A172 (cell line): ENCODE measurements at regions not wholly inside any gene's neighbourhood (a gene's known extent, or its start where the extent isn't known, plus 50 kb on each side); places are given as distances from the start of the nearest gene placed in this dataset.
"Not testable (repeated sequence)": the region's sequence is repeated elsewhere in the genome, so short reads cannot be mapped to it uniquely, and the experiment has no call there.

ENCODE experiments used
- DNase-seq: peaks from one replicate; pipeline ENCODE4 v3.0.0-alpha.2; 2015; ENCODE audit warnings: low spot score

DNA sequence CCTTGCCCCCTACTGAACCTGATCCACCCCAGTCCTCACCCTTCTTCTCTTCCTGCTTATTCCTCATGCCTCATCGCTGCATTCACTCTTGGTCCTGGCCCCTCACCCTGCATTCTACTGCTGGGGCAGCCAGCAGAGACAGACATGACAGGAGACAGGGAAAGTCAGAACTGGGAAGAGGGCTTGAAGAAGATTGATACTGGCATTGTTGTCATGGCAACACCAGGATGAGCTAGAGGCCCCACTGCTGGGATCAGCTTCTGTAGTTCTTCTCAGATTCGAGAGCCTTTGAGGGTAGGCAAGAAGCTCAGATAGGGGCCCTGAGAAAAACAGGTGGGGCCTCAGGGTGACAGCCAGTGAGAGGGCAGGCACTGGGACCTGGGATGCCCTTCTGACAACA is 264.3 kb downstream of the MIAT start:
- DNase-seq, result no peak

DNA sequence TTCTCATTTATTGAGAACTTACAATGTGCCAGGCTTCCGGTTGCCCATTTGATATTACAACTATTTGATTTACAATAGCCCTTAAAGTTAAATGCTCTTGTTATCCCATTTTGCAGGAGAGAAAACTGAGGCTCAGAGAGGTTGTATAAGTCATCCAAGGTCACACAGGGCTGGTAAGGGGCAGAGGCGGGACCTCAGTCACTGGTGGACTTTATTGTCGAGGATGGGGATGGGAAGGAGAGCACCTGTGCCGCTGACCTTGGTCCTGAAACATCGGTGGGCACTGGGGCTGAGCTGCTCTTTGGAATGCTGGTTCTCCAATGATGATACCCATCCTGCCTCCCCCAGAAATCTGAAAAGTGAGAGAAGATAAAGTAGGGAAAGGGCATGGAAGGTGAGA is 265.4 kb downstream of the MIAT start:
- peak; percentile 0 for DNase-seq

DNA sequence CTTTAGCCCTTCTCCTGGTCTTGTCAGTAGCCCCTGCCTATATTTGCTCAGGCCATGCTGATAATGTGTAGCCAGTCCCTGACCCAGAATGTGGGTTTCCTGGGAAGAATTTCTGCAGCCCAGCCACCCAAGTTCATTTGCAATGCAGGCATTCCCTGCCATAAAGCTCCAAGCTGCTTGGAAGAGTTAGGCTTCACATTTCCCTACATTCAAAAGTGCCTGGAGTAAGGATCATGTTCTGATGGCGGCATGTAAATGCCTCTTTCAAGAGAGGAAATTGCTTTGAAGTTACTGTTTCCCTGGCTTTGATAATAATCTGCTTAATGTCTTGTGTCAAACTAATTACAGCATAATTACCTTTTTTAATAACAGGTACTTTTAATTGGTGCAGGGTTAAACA is 266.1 kb downstream of the MIAT start:
- no peak for DNase-seq

DNA sequence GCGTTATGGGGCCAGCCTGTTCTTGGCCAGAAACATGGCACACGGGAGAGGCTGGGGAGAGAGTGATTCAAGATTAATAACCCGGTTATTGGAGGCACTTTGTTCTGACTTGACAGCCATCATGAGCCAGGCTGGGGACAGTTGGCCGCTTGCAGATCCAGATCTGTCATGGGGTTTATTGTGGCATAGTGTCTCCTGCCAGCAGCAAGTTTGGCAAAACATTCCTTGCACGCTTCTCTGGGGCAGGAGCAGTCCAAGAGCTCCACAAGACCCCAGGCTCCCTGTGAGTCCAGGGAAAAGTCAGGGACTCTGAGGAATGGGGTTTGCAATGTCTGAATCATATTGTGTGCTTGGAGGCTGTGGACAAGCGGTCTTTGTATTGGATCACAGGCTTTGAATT is 270.4 kb downstream of the MIAT start:
- no peak for DNase-seq

DNA sequence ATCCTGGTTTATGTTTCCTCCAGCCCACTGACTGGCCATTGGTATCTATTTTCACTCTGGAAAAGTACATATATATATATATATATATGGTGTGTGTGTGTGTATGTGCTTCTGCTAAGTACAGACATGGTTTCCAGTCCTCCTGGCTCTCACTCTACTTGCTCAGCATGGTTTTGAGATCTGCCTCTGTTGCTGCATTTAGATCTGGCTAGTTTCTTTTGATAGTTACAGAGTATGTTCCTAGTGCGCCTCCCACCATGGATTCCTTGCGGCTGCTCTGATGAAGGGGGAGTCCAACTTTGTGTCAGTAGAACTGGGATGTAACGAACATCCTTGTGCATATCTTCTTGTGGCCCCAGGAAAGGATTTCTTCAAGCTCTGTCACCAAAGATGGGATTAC is 274.1 kb downstream of the MIAT start:
- DNase-seq, result no peak

DNA sequence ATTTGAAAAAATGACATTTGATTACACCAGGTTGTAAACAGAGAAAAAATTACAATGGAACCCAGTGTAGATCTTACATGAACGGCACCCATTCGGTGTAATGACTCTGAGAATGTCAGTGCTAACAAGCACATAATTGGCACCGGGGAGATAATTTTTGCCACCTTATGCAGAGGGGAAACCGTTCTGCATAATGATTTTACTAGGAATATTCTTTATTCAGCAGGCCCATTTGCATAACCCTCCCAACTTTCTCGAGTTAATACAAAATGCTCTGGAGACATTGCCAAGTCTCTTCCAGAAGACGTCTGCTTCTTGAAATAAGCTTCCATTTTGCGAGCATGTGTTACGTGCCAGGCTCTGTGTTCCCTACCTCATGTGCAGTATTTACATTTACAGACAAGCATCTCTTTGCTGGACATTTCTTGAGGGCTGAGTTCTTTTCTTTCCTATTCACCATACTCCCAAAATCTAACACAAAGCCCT is 275.8 kb downstream of the MIAT start:
- no peak for DNase-seq

DNA sequence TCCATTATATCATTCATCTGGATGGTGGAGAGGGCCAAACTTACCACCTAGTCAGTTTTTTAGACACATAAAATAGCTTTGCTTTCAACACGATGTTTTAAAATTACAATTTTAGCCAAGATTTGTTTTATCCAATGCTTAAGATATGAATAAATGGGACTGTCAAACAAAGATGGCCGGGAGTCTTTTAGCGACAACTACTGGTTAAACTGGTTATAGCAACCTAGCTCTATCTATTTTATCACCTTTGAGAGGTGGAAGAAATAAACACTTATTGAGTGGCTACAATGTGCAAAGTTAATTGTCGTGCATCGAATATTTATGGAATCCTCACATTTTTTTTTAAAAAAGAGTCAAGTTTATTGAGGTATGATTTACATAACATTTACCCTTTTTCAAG is 279.8 kb downstream of the MIAT start:
- no peak for DNase-seq

DNA sequence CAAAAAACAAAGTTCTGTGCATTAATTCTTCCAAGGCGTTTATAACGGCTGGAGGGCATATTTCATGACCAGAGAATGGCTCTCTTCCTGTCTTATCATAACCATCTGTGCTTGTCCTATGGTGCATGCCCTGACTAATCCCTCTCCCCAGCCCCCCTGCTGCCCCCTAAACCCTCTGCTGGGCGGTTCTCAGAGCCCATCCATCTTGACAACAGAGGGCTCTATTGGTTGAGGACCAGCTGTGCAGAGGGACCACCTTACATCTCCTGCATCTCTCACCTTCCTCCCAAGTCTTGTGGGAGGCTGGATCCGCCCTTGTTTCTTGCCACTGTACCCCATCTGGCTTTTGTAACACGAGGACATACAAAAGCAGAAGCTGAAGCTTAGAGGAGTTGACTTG is 282.1 kb downstream of the MIAT start:
- no peak for DNase-seq

DNA sequence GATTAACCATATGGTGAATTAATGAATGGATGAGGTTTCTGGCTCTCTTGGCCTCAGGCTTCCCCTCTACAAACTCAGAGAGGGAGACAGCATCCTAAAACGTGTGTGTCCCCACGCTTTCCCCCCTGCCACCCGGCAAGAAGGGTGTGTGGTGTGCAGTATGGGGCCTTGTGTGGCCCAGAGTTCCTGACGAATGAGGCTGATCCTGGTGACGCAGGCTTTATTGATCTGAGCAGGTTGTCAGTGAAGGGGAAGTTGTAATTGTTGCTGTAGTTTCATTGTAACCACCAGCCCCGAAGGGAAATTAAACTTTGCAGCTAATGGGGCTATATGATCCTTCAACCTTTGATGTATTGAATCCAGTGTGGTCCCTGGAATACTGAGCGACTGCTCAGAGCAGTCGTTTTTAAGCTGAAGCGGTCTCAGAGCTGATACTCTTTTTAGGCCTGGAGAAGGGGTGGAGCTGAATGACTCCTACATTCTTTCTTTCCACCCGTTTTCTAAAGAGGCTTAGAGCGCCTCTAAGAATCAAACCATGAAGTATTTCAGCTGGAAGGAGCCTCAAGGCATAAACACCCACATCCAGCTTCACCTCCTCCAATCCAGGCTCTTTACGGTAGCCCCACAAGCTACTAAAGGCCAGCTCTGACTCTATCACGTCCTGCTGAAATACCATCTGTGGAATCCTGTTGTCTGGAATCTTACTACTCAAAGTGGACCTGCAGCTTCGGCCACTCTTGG is 284.7 kb downstream of the MIAT start:
- no peak for DNase-seq

DNA sequence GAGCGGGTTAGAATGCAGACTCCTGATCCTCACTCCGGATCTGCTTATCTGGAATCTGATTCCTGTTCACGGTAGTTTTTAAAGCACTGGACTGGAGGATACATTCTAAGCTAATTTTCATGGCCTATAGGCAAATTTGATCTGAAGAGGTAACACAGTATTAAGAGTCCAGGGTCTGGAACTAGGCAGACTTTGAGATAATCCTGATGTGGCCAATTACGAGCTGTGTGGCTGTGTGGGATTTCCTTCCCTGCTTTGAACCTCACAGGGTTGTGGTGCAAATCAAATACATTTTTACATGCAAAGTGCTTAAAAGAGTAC is 285.2 kb downstream of the MIAT start:
- DNase-seq, result no peak

DNA sequence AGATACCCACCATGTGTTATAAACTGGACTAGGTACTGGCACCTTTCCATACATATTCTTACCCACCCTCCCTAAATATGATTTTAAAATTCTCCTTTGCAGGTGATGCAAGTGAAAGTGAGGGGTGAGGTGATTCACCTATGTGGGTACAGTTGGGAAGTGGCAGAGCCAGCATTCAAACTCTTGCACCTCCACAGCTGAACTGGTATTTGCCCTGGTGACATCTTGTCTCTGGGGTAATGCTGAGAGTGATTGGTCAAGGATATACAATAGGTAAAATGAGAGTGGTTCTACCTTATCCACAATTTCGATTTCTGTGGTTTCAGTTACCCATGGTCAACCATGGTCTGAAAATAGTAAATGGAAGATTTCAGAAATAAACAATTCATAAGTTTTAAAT is 288.2 kb downstream of the MIAT start:
- no peak for DNase-seq

DNA sequence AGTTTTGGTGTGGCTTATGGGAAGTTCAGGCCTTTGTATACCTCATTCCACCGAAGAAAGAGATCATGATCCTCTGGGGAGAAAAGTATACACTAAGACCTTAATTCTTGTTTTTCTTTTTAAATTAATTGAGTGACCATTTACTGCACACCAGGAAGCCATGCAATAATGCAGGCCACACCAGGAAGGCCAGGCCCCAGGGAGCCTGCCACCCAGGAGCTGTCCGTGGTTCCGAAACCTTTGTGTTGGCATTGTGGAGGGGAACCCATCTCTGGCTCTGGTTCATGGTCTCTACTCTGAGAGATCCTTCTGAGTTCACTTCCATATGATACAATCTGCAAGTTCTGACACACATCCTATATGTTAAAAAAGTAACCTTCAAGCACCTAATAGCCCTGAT is 291.8 kb downstream of the MIAT start:
- DNase-seq, result peak; percentile 2

DNA sequence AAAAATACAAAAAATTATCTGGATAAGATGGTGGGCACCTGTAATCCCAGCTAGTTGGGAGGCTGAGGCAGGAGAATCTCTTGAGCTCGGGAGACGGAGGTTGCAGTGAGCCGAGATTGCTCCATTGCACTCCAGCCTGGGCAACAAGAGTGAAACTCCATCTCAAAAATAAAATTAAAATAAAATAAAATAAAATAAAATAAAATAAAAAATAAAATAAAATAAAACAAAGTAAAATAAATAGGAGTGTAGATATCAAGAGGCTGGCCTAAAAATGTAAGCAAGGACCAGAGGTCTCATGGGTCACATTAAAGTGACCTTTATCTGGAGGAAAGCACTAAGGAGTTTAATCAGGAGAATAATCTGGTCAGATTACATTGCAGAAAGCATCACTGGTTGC is 293.8 kb downstream of the MIAT start:
- DNase-seq, result not testable (repeated sequence)

DNA sequence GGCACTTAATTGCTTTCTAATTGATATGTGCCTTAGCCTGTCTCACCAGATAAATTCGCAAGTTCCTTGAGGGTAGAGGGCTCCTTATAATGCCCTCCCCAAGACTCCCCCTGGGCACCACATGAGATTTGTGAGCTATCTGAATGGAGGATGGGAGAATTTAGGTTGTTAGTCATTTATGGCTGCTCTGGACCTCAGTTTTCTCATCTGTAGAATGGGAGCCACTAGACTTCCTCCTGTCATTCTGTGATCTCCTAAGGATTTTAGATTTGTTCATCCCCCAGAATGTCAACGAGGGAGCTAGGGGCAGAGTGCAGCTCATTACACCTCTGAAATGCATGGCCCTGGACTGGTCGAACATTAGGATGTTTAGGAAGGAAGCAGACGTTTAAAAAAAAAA is 294.6 kb downstream of the MIAT start:
- DNase-seq, result no peak

DNA sequence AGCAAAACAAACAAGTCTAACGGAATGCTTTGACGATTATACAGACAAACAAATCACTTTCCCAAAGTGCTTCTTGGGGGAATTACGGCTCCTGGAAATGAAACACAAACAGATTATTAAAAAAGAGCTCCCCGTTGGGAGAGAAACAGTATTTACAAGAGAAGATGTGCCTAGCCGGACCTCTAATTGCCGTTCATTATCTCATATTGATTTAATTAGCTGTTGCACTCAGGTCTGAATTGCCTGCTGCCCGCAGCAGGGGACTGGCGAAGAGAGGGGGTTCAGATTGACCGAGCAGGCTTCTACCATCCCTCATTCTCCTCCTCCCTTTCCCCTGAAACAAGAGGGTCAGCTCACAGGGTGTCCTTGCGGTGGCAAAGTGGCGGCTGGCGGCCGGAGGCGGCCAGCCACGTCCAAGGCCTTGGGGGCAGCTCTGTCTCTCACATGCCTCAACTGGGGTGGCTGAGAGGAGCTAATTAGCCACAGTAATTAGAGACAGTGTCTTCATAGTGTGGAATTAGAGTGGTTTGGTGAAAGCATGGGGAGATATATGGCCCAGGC is 295.1 kb downstream of the MIAT start:
- no peak for DNase-seq

DNA sequence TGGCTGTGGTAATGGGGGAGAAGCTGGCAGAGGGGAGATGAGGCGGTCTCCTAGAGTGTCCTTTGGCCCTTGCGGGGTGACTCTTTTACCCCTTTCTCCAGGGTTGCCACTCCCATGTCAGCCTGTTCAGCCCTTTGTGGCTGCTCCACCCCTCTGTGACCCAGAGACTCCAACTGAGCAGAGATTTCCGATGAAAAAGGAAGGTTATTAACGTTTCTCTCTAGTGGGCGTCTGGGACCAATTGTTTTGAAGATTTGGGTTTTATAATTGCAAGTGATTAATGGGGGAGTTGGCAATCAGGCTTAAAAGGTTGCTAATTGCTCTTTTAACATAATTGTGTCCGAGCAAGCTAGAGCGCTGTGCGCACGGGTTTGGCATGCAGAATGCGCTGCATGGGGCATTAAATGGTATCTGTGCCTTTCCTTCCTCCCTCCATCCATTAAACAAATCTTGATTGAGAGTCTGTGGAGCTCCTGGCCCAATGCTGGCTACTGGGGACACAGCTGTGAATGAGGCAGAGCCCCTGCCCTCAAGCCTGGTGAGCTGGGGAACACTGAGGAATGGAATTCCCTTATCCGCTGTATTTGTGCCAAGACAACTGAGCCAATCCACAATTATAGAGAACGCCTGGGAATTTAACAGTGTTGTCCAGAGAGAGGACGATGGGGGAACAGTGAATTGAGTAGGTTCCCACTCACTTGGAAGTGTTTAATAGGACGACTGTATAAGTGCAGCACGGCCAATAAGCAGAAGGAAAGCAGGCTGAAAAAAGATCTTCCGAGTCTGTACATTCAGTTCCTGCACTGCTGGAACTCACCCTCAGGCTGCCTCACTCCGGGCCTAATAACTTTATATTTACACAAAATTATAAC is 295.9 kb downstream of the MIAT start:
- DNase-seq, result no peak

DNA sequence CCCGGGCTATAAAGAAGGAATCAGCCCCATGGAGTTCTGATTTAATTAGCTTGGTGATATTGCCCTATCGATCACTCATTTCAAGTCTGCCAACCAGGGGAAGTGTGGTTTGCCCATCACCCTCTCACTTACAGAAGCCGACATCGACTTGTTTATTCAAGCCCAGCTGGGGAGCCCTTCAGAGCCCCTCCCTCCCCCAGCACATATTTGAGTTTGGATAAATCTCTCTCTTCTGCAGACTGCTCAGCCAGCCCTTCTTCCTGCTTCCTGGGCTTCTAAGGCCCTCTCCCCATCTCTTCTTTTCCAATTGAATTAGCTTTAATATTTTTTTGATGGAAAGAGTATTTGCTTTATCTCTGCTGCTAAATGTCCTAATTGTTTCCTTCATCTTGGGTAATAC is 299.0 kb downstream of the MIAT start:
- no peak for DNase-seq

DNA sequence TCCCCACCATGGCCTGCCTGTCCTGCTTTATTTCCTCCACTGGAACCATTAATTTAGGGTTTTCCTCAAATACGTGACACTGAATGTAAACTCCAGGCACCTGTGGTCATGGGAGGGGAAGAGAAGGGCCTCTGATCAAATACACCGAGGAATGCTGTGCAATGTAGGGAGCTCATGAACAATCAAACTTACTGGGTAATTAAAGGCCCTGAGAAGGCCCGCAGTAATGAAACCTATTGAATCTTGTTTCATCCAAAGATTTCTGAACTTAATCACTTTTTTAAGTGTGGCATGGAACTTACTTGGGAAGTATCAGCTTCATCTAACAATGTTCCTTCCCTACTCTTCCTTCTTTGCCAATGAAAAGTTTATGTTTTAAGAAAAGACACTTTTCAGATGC is 299.8 kb downstream of the MIAT start:
- no peak for DNase-seq

DNA sequence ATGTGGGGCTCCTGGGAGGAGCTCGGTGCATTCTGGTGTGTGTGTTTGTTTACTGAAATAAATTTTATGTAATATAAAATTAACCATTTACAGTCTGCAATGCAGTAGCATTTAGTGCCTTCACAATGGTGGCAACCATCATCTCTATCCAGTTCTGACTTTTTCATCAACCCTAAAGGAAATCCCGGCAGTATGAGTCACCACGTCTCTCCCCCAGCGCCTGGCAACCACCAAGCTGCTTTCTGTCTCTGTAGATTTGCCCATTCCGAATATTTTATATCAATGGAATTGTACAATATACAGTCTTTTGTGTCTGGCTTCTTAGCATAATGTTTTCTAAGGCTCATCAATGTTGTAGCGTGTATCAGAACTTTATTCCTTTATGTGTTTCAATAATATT is 300.5 kb downstream of the MIAT start:
- DNase-seq, result no peak

DNA sequence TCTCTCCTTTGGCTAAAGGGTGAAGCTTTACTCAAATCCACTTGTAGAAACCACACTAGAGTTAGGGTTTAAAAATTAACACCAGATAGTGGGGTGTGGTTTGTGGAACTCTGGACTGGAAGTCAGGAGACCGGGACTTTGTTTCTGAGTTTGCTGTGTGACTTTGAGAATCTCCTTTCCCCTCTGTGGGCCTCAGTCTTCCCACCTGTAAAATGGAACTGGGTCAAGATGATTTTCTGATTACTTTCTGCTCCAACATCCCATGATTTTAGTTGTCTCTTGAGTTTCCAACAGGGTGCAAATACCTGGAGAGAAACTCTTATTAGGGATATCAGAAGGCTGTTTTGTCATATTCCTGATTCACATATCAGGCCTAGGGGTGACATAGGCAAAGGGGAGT is 301.0 kb downstream of the MIAT start:
- DNase-seq, result no peak

DNA sequence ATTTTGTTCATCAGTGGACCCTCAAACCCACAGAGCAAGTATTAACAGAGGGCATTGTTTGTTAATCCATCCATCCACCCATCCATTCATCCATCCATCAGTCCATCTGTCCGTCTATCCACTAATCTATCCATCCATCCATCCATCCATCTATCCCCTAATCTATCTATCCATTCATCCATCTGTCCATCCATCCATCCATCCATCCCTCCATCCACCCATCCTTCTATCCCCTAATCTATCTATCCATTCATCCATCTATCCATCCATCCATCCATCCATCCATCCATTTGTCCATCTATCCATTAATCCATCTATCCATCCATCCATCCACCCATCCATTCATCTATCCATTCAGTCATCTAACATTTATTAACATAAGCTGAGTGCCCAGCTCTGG is 307.3 kb downstream of the MIAT start:
- DNase-seq, result no peak

DNA sequence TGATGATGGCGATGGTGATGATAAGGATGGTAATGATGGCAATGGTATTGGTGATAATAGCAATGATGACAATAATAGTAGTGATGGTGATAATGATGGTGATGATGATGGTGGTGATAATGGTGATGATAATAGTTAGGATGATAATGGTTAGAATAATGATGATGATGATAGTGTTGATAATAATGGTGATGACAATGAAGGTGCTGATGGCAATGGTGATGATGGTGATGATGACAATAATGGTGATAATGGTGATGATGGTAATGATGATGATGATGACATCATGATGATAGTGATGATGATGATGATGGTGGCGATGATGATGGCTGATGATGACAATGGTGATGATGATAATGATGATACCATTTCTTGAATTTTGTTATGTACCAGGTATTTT is 309.9 kb downstream of the MIAT start:
- DNase-seq, result no peak

DNA sequence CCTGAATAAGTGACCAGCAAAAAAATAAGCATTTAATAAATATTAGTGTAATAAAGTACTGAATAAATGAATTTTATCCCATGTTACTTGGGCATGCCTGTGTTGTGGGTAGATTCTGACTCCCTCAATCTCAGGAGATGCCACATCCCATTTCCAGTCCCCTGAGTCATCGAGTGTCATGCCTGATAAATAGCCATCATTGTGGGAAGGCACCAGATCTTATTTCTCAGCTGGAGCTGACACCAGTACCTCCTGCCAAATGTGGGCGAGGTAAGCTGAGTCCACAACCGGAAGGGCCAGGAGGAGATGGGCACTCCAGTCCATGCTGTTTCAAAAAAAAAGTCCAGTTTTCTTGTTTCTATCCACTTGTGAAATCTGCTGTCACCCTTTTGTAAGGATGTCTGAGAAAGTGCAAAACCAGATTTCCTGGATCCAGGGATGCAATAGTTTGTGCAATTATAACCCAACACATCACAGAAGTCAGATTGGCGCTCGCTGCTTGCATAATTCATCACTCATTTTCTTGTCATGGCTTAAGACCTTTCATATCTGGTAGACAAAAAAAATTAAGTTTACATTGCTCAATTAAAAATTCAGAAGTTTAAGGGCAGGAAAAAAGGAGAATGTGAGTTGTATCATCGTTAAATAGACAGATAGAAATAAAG is 311.6 kb downstream of the MIAT start:
- peak; percentile 67 for DNase-seq
